ENCODE measurements at regions not wholly inside any gene's neighbourhood (a gene's known extent, or its start where the extent isn't known, plus 50 kb on each side); places are given as distances from the start of the nearest gene placed in this dataset.

GRCh38 chr14:71541973-71542690 is 390.1 kb upstream of the RGS6 start:
- dilution Hi-C loops (cut with MboI; ENCODE audit: extremely low pct_ligation_motif_present, low sequenced_read_pairs) = no loop called here
- no peak overlapping the region for H3K9ac ChIP-seq (replicated peaks; ENCODE audit: extremely low read depth, insufficient read depth, low read length)
- no peaks in the 10 kb centered on the region for H3K36me3 ChIP-seq (ENCODE audit: control insufficient read depth in 2 of 2, extremely low read depth in 1 of 2, insufficient read depth in 2 of 2, low read length in 2 of 2)
- no peak for TF ChIP-seq GATA2 (IDR thresholded peaks at IDR 0.05; ENCODE audit: insufficient read depth, insufficient read length, low read depth, low read length)
- TF ChIP-seq CTCF (IDR thresholded peaks at IDR 0.05; ENCODE audit: extremely low read depth in 1 of 2, insufficient read depth in 1 of 2, low read depth in 1 of 2, low read length in 2 of 2) = no peak
- TF ChIP-seq POLR2A (IDR thresholded peaks at IDR 0.05; ENCODE audit: low read depth, low read length) = no peak
- no peak for TF ChIP-seq FOS (IDR thresholded peaks at IDR 0.05; ENCODE audit: borderline replicate concordance, insufficient read depth, low read length)
- no peak for TF ChIP-seq JUN (IDR thresholded peaks at IDR 0.05; ENCODE audit: borderline replicate concordance, insufficient read depth, insufficient read length, low read depth)
- TF ChIP-seq, protein P1, sequence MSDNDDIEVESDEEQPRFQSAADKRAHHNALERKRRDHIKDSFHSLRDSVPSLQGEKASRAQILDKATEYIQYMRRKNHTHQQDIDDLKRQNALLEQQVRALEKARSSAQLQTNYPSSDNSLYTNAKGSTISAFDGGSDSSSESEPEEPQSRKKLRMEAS (IDR thresholded peaks at IDR 0.05; ENCODE audit: insufficient read depth, insufficient read length) = no peak
- H2AFZ ChIP-seq (ENCODE audit: low read depth, low read length) = no peak overlapping the region
- H3K4me2 ChIP-seq (ENCODE audit: insufficient read depth, low read length) = no peak overlapping the region
- no peaks in the 10 kb centered on the region for H3K27me3 ChIP-seq (ENCODE audit: control insufficient read depth in 2 of 2, insufficient read depth in 2 of 2, low read length in 2 of 2)
- H3K4me1 ChIP-seq (ENCODE audit: control insufficient read depth, extremely low read depth, insufficient read depth, low read length) = peaks cover 17% of the 10 kb centered on the region
- DNase-seq (ENCODE audit: low read depth, low spot score) (no peak), FAIRE-seq (no peak)
- intact Hi-C loops (cut with micrococcal nuclease) = loop anchor here (5.0 kb wide), 1 partner anchor 115 kb away; no protein-coding TSS in a partner anchor
- no peak overlapping the region for H3K27ac ChIP-seq (ENCODE audit: insufficient read depth, low read depth, low read length)
- no peaks in the 10 kb centered on the region for H4K20me1 ChIP-seq (replicated peaks; ENCODE audit: control insufficient read depth, extremely low read depth, insufficient read depth, low read length)
- H3K9me1 ChIP-seq (replicated peaks; ENCODE audit: control insufficient read depth, extremely low read depth, insufficient read depth, low read length) = no peaks in the 10 kb centered on the region
- H3K79me2 ChIP-seq (ENCODE audit: control insufficient read depth, insufficient read depth, low read length) = no peaks in the 10 kb centered on the region
- BruUV-seq (replicated peaks) = no TSS peak
- ChIA-PET CTCF (interaction anchor here (0.6 to 1.7 kb wide), 3 partner anchors 11 to 313 kb away, joined by 3 to 4 read pairs (median 3); no protein-coding TSS in a partner anchor), POLR2A (no interaction called here)
- H3K9me3 ChIP-seq (replicated peaks; ENCODE audit: control insufficient read depth, insufficient read depth, low read length) = no peaks in the 10 kb centered on the region
- no peak overlapping the region for H3K4me3 ChIP-seq (replicated peaks in 1 of 3; ENCODE audit: insufficient read depth in 1 of 3, low read depth in 1 of 3, low read length in 3 of 3)
